ENCODE measurements at regions not wholly inside any gene's neighbourhood (a gene's known extent, or its start where the extent isn't known, plus 50 kb on each side); places are given as distances from the start of the nearest gene placed in this dataset.

- H3K4me3 ChIP-seq (replicated peaks in 1 of 2; ENCODE audit: low read depth in 2 of 2, low read length in 2 of 2): no peak overlapping the region
- DNase-seq (ENCODE audit: low read depth in 2 of 2): peak; percentile 45 to 61
- TF ChIP-seq, protein P1, sequence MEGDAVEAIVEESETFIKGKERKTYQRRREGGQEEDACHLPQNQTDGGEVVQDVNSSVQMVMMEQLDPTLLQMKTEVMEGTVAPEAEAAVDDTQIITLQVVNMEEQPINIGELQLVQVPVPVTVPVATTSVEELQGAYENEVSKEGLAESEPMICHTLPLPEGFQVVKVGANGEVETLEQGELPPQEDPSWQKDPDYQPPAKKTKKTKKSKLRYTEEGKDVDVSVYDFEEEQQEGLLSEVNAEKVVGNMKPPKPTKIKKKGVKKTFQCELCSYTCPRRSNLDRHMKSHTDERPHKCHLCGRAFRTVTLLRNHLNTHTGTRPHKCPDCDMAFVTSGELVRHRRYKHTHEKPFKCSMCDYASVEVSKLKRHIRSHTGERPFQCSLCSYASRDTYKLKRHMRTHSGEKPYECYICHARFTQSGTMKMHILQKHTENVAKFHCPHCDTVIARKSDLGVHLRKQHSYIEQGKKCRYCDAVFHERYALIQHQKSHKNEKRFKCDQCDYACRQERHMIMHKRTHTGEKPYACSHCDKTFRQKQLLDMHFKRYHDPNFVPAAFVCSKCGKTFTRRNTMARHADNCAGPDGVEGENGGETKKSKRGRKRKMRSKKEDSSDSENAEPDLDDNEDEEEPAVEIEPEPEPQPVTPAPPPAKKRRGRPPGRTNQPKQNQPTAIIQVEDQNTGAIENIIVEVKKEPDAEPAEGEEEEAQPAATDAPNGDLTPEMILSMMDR (IDR thresholded peaks at IDR 0.05; ENCODE audit: low read depth, low read length): peak; percentile 49
These were observed 104.7 kb upstream of the FREM2 start for GRCh38 chr13:38582133-38582532.

DNA sequence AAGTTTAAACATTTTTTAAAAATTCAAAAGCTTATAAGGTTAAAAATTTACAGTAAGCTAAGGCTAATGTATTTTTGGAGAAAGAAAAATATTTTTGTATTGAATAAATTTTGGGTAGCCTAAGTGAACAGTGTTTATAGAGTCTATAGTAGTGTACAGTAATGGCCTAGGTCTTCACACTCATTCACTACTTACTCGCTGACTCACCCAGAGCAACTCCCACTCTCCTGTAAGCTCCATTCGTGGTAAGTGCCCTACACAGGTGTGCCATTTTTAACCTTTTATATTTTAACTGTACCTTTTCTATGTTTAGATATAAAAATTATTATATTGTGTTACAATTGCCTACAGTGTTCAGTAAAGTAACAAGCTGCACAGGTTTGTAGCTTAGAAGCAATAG, 96.6 kb upstream of the FREM2 start:
- TF ChIP-seq, protein P1 (IDR thresholded peaks at IDR 0.05; ENCODE audit: low read depth, low read length): no peak
- DNase-seq (ENCODE audit: low read depth in 2 of 2): no peak
- H3K4me3 ChIP-seq (replicated peaks in 1 of 2; ENCODE audit: low read depth in 2 of 2, low read length in 2 of 2): no peak overlapping the region

GRCh38 chr13:38590796-38591507, 95.9 kb upstream of the FREM2 start:
- TF ChIP-seq, protein P1 (IDR thresholded peaks at IDR 0.05; ENCODE audit: low read depth, low read length): no peak
- DNase-seq (ENCODE audit: low read depth in 2 of 2): no peak
- H3K4me3 ChIP-seq (replicated peaks in 1 of 2; ENCODE audit: low read depth in 2 of 2, low read length in 2 of 2): no peak overlapping the region

- peak in 1 of 2 donors; percentile 1 for DNase-seq (ENCODE audit: low read depth in 2 of 2)
- TF ChIP-seq, protein P1 (IDR thresholded peaks at IDR 0.05; ENCODE audit: low read depth, low read length): no peak
- H3K4me3 ChIP-seq (replicated peaks in 1 of 2; ENCODE audit: low read depth in 2 of 2, low read length in 2 of 2): no peak overlapping the region
These were observed 84.6 kb upstream of the FREM2 start for GRCh38 chr13:38602266-38602665.

DNA sequence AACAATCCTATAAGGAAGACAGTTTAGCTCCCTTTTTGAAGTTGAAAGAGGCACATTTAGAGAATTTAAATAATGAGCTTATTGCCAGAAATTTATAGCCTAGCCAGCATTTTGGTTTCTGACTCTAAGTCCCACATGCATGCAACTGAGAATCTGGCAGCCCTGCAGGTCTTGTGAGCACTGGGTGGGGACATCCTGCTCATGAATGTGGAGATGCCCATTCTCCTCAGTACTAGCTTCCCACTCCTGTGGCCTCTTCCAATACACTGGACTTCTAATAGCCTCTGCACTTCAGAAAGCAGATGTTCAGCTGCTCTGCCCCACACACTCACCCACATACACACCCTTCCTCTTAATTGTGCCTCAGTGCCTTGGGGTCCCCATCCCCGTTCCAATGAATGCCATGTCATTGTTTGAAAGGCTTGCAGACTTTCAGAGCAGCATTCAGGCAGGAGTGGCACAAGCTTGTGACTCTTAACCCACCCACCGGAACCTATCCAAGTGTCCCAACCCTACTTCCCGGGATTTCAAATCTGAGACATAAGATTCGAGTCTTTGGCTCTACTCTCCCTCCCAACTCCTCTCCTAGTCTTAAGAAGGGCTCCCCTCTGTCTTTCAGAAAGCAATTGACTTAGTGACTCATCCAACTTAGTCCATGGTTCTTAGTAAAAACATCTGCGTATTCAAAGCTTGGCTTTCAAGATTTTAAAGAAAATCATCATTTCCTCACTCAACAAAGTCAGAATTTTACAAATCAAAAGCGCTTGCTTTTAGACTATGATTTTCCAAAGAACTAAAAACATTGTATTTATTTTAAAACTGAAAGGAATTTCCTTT, 80.0 kb upstream of the FREM2 start:
- TF ChIP-seq, protein P1 (IDR thresholded peaks at IDR 0.05; ENCODE audit: low read depth, low read length): no peak
- no peak overlapping the region for H3K4me3 ChIP-seq (replicated peaks in 1 of 2; ENCODE audit: low read depth in 2 of 2, low read length in 2 of 2)
- DNase-seq (ENCODE audit: low read depth in 2 of 2): no peak

GRCh38 chr13:38617936-38618335, 68.9 kb upstream of the FREM2 start:
- no peak for DNase-seq (ENCODE audit: low read depth in 2 of 2)
- TF ChIP-seq, protein P1 (IDR thresholded peaks at IDR 0.05; ENCODE audit: low read depth, low read length): no peak
- no peak overlapping the region for H3K4me3 ChIP-seq (replicated peaks in 1 of 2; ENCODE audit: low read depth in 2 of 2, low read length in 2 of 2)
